DOHH2 (cell line): ENCODE measurements at regions not wholly inside any gene's neighbourhood (a gene's known extent, or its start where the extent isn't known, plus 50 kb on each side); places are given as distances from the start of the nearest gene placed in this dataset.

ENCODE experiments used
- H3F3A ChIP-seq: fragments of 200-600 bp; sonication (generic), shearing (Covaris generic); 2 replicates; pipeline ENCODE4 v1.6.0; 2016; ENCODE audit warnings: antibody characterized with exemption, mild to moderate bottlenecking; ENCODE audit not compliant: control insufficient read depth, insufficient read depth
- H3K27ac ChIP-seq: fragments of 200-600 bp; sonication (generic); 2 replicates; pipeline ENCODE4 v1.5.1; 2014; ENCODE audit warnings: low read depth, mild to moderate bottlenecking, low read length, moderate library complexity
- H3K27me3 ChIP-seq: fragments of 200-600 bp; sonication (generic); 2 replicates; pipeline ENCODE4 v1.6.1; 2014; ENCODE audit warnings: mild to moderate bottlenecking, low read length, mixed read lengths; ENCODE audit not compliant: control insufficient read depth
- H3K36me3 ChIP-seq: fragments of 200-600 bp; sonication (generic); 2 replicates; pipeline ENCODE4 v1.6.1; 2014; ENCODE audit warnings: mild to moderate bottlenecking, low read length, moderate library complexity, mixed read lengths; ENCODE audit not compliant: control insufficient read depth
- H3K4me1 ChIP-seq: fragments of 200-600 bp; sonication (generic); 2 replicates; pipeline ENCODE4 v1.6.1; 2014; ENCODE audit warnings: mild to moderate bottlenecking, low read length, mixed read lengths; ENCODE audit not compliant: control insufficient read depth
- H3K4me2 ChIP-seq: fragments of 200-600 bp; sonication (generic); 2 replicates; pipeline ENCODE4 v1.6.0; 2014; ENCODE audit warnings: mild to moderate bottlenecking, low read length, moderate library complexity
- H3K4me3 ChIP-seq: fragments of 200-600 bp; sonication (generic); 2 replicates; pipeline ENCODE4 v1.5.1; 2014; ENCODE audit warnings: mild to moderate bottlenecking, low read length, mixed read lengths
- H3K79me2 ChIP-seq: fragments of 200-600 bp; sonication (generic); 2 replicates; pipeline ENCODE4 v1.6.1; 2014; ENCODE audit warnings: mild to moderate bottlenecking, low read length, mixed read lengths; ENCODE audit not compliant: control insufficient read depth
- H3K9me2 ChIP-seq: fragments of 200-600 bp; sonication (generic); replicated peaks from 2 replicates; pipeline ENCODE4 v1.6.1; 2014; ENCODE audit warnings: mild to moderate bottlenecking, low read length, mixed read lengths; ENCODE audit not compliant: control insufficient read depth
- H3K9me3 ChIP-seq: fragments of 200-600 bp; sonication (generic); 2 replicates; pipeline ENCODE4 v1.6.1; 2014; ENCODE audit warnings: antibody characterized with exemption, low read length, mixed read lengths; ENCODE audit not compliant: control insufficient read depth, insufficient read depth
- H4K20me1 ChIP-seq: fragments of 200-600 bp; sonication (generic); 2 replicates; pipeline ENCODE4 v1.6.0; 2014; ENCODE audit warnings: low read depth, mild to moderate bottlenecking, antibody characterized with exemption, low read length, moderate library complexity; ENCODE audit not compliant: control insufficient read depth, insufficient read depth
- CTCF ChIP-seq: fragments of 200-600 bp; sonication (generic); IDR thresholded peaks from one replicate; pipeline ENCODE4 v1.5.1; 2014; ENCODE audit warnings: antibody characterized with exemption, mild to moderate bottlenecking, low read depth, low read length; ENCODE audit not compliant: poor library complexity, severe bottlenecking
- EZH2phosphoT487 ChIP-seq: fragments of 200-600 bp; sonication (generic); IDR thresholded peaks from 2 replicates; pipeline ENCODE4 v1.6.1; 2017; ENCODE audit warnings: borderline replicate concordance, mild to moderate bottlenecking, antibody characterized with exemption, low read length, moderate library complexity, mixed read lengths

GRCh38 chr20:57894522-57894921 lies 184.7 kb upstream of the PMEPA1 start:
- Histone ChIP-seq H3K4me2 (no peak overlapping the region), H3K27me3 (0 out of 2 replicates have a peak, but pooled peaks cover 3% of the 10 kb centered on the region), H3K4me1 (no peaks in the 10 kb centered on the region), H3K4me3 (no peak overlapping the region), H3K9me2 (no peaks in the 10 kb centered on the region), H3K9me3 (no peaks in the 10 kb centered on the region), H3K27ac (no peak overlapping the region), H3F3A (no peaks in the 10 kb centered on the region), H3K36me3 (no peaks in the 10 kb centered on the region), H4K20me1 (no peaks in the 10 kb centered on the region), H3K79me2 (no peaks in the 10 kb centered on the region)
- TF ChIP-seq CTCF: no peak
- TF ChIP-seq EZH2phosphoT487: no peak

GRCh38 chr20:57894096-57894495 lies 184.3 kb upstream of the PMEPA1 start:
- 0 out of 2 replicates have a peak, but pooled peaks cover 3% of the 10 kb centered on the region for H3K27me3 ChIP-seq
- H3K9me2 ChIP-seq: no peaks in the 10 kb centered on the region
- H3K4me1 ChIP-seq: no peaks in the 10 kb centered on the region
- TF ChIP-seq EZH2phosphoT487: no peak
- TF ChIP-seq CTCF: no peak
- no peaks in the 10 kb centered on the region for H3F3A ChIP-seq
- H4K20me1 ChIP-seq: no peaks in the 10 kb centered on the region
- no peak overlapping the region for H3K27ac ChIP-seq
- no peaks in the 10 kb centered on the region for H3K36me3 ChIP-seq
- H3K79me2 ChIP-seq: no peaks in the 10 kb centered on the region
- no peaks in the 10 kb centered on the region for H3K9me3 ChIP-seq
- no peak overlapping the region for H3K4me2 ChIP-seq
- no peak overlapping the region for H3K4me3 ChIP-seq

- Histone ChIP-seq H3F3A (no peaks in the 10 kb centered on the region), H4K20me1 (no peaks in the 10 kb centered on the region), H3K36me3 (no peaks in the 10 kb centered on the region), H3K79me2 (no peaks in the 10 kb centered on the region), H3K9me2 (no peaks in the 10 kb centered on the region), H3K4me1 (no peaks in the 10 kb centered on the region), H3K4me2 (no peak overlapping the region), H3K27me3 (0 out of 2 replicates have a peak, but pooled peaks cover 3% of the 10 kb centered on the region), H3K27ac (no peak overlapping the region), H3K9me3 (no peaks in the 10 kb centered on the region), H3K4me3 (no peak overlapping the region)
- TF ChIP-seq CTCF (no peak), EZH2phosphoT487 (no peak)
These were observed 183.7 kb upstream of the PMEPA1 start for GRCh38 chr20:57893366-57893999.
